ENCODE measurements at regions not wholly inside any gene's neighbourhood (a gene's known extent, or its start where the extent isn't known, plus 50 kb on each side); places are given as distances from the start of the nearest gene placed in this dataset.

DNA sequence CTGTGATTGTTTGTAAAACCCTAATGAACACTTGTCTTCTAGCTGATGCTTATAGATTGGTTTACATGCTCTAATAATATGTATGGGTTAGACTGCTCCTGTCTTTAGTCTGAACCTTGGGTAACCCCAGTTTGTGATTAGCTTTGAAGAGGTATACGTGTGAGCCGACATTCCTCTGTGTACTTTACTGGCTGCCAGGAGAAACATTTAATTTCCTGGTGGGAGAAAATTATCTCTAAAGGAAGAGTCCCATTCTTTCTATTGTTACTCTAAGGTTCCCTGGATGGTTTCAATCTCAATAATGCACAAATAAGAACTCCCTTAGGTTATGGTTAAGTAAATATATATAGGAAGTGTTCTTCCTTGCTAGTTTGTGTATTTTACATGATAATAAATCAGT lies 143.6 kb upstream of the ZSWIM2 start:
- TF ChIP-seq, protein P1, sequence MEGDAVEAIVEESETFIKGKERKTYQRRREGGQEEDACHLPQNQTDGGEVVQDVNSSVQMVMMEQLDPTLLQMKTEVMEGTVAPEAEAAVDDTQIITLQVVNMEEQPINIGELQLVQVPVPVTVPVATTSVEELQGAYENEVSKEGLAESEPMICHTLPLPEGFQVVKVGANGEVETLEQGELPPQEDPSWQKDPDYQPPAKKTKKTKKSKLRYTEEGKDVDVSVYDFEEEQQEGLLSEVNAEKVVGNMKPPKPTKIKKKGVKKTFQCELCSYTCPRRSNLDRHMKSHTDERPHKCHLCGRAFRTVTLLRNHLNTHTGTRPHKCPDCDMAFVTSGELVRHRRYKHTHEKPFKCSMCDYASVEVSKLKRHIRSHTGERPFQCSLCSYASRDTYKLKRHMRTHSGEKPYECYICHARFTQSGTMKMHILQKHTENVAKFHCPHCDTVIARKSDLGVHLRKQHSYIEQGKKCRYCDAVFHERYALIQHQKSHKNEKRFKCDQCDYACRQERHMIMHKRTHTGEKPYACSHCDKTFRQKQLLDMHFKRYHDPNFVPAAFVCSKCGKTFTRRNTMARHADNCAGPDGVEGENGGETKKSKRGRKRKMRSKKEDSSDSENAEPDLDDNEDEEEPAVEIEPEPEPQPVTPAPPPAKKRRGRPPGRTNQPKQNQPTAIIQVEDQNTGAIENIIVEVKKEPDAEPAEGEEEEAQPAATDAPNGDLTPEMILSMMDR (IDR thresholded peaks at IDR 0.05), result no peak
- TF ChIP-seq, protein P2, sequence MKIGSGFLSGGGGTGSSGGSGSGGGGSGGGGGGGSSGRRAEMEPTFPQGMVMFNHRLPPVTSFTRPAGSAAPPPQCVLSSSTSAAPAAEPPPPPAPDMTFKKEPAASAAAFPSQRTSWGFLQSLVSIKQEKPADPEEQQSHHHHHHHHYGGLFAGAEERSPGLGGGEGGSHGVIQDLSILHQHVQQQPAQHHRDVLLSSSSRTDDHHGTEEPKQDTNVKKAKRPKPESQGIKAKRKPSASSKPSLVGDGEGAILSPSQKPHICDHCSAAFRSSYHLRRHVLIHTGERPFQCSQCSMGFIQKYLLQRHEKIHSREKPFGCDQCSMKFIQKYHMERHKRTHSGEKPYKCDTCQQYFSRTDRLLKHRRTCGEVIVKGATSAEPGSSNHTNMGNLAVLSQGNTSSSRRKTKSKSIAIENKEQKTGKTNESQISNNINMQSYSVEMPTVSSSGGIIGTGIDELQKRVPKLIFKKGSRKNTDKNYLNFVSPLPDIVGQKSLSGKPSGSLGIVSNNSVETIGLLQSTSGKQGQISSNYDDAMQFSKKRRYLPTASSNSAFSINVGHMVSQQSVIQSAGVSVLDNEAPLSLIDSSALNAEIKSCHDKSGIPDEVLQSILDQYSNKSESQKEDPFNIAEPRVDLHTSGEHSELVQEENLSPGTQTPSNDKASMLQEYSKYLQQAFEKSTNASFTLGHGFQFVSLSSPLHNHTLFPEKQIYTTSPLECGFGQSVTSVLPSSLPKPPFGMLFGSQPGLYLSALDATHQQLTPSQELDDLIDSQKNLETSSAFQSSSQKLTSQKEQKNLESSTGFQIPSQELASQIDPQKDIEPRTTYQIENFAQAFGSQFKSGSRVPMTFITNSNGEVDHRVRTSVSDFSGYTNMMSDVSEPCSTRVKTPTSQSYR (CRISPR knock-in tag; IDR thresholded peaks at IDR 0.05), result no peak
- TF ChIP-seq, protein P3, sequence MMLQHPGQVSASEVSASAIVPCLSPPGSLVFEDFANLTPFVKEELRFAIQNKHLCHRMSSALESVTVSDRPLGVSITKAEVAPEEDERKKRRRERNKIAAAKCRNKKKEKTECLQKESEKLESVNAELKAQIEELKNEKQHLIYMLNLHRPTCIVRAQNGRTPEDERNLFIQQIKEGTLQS (CRISPR knock-in tag; conservative IDR thresholded peaks at IDR 0.05), result no peak
- TF ChIP-seq ZNF121 (CRISPR knock-in tag; IDR thresholded peaks at IDR 0.05), result no peak
- TF ChIP-seq, protein P4, sequence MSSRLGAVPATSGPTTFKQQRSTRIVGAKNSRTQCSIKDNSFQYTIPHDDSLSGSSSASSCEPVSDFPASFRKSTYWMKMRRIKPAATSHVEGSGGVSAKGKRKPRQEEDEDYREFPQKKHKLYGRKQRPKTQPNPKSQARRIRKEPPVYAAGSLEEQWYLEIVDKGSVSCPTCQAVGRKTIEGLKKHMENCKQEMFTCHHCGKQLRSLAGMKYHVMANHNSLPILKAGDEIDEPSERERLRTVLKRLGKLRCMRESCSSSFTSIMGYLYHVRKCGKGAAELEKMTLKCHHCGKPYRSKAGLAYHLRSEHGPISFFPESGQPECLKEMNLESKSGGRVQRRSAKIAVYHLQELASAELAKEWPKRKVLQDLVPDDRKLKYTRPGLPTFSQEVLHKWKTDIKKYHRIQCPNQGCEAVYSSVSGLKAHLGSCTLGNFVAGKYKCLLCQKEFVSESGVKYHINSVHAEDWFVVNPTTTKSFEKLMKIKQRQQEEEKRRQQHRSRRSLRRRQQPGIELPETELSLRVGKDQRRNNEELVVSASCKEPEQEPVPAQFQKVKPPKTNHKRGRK (CRISPR knock-in tag; IDR thresholded peaks at IDR 0.05; ENCODE audit: borderline replicate concordance), result no peak
- no peak for TF ChIP-seq SMAD3 (CRISPR knock-in tag; IDR thresholded peaks at IDR 0.05; ENCODE audit: borderline replicate concordance)
- TF ChIP-seq, protein P5, sequence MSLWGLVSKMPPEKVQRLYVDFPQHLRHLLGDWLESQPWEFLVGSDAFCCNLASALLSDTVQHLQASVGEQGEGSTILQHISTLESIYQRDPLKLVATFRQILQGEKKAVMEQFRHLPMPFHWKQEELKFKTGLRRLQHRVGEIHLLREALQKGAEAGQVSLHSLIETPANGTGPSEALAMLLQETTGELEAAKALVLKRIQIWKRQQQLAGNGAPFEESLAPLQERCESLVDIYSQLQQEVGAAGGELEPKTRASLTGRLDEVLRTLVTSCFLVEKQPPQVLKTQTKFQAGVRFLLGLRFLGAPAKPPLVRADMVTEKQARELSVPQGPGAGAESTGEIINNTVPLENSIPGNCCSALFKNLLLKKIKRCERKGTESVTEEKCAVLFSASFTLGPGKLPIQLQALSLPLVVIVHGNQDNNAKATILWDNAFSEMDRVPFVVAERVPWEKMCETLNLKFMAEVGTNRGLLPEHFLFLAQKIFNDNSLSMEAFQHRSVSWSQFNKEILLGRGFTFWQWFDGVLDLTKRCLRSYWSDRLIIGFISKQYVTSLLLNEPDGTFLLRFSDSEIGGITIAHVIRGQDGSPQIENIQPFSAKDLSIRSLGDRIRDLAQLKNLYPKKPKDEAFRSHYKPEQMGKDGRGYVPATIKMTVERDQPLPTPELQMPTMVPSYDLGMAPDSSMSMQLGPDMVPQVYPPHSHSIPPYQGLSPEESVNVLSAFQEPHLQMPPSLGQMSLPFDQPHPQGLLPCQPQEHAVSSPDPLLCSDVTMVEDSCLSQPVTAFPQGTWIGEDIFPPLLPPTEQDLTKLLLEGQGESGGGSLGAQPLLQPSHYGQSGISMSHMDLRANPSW (CRISPR knock-in tag; conservative IDR thresholded peaks at IDR 0.05; ENCODE audit: low read depth), result no peak
- no peak for TF ChIP-seq KAT7 (CRISPR knock-in tag; IDR thresholded peaks at IDR 0.05; ENCODE audit: borderline replicate concordance)
- no peak for TF ChIP-seq ETV6 (CRISPR knock-in tag; IDR thresholded peaks at IDR 0.05)
- TF ChIP-seq, protein P6, sequence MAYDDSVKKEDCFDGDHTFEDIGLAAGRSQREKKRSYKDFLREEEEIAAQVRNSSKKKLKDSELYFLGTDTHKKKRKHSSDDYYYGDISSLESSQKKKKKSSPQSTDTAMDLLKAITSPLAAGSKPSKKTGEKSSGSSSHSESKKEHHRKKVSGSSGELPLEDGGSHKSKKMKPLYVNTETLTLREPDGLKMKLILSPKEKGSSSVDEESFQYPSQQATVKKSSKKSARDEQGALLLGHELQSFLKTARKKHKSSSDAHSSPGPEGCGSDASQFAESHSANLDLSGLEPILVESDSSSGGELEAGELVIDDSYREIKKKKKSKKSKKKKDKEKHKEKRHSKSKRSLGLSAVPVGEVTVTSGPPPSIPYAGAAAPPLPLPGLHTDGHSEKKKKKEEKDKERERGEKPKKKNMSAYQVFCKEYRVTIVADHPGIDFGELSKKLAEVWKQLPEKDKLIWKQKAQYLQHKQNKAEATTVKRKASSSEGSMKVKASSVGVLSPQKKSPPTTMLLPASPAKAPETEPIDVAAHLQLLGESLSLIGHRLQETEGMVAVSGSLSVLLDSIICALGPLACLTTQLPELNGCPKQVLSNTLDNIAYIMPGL (CRISPR knock-in tag; IDR thresholded peaks at IDR 0.05), result no peak
